ENCODE measurements at regions not wholly inside any gene's neighbourhood (a gene's known extent, or its start where the extent isn't known, plus 50 kb on each side); places are given as distances from the start of the nearest gene placed in this dataset.

GRCh38 chr6:141922898-141923297 lies 209.8 kb upstream of the GJE1 start:
- TF ChIP-seq POLR2A (IDR thresholded peaks at IDR 0.05) (no peak), CTCF (IDR thresholded peaks at IDR 0.05) (no peak)

Data from heart left ventricle (tissue), 13 donors.